HL-60 (cell line): ENCODE measurements at regions not wholly inside any gene's neighbourhood (a gene's known extent, or its start where the extent isn't known, plus 50 kb on each side); places are given as distances from the start of the nearest gene placed in this dataset.

Source experiments
- DNase-seq, 2 experiments: peaks; one replicate each; pipeline ENCODE4 v3.0.0-alpha.2; 2010 to 2020; ENCODE audit warnings: low read depth in 1 of 2, low spot score in 1 of 2
- H3K27ac ChIP-seq: fragments of 250-450 bp; sonication (Bioruptor Pico); replicated peaks from 2 replicates; pipeline ENCODE4 v1.5.1; 2020; ENCODE audit warnings: mild to moderate bottlenecking, moderate library complexity
- H3K27me3 ChIP-seq: fragments of 250-450 bp; sonication (Bioruptor Pico); 2 replicates; pipeline ENCODE4 v1.5.1; 2021; ENCODE audit warnings: mild to moderate bottlenecking, moderate library complexity; ENCODE audit not compliant: insufficient read depth, poor library complexity, severe bottlenecking
- H3K4me3 ChIP-seq: replicated peaks from 2 replicates; pipeline ENCODE4 v1.5.1; 2011; ENCODE audit warnings: mild to moderate bottlenecking, control low read depth, low read length; ENCODE audit not compliant: insufficient read depth
- GABPA ChIP-seq: IDR thresholded peaks from 2 replicates; pipeline ENCODE4 v1.6.1; 2012; ENCODE audit warnings: low read depth
- POLR2AphosphoS5 ChIP-seq: IDR thresholded peaks from 2 replicates; pipeline ENCODE4 v1.6.1; 2012; ENCODE audit warnings: low read depth
- SPI1 ChIP-seq: IDR thresholded peaks from 2 replicates; pipeline ENCODE4 v1.6.1; 2012; ENCODE audit warnings: low read depth, mild to moderate bottlenecking, borderline replicate concordance
- TF ChIP-seq, protein P1 (sequence below): IDR thresholded peaks from one replicate; pipeline ENCODE4 v1.5.1; 2011; ENCODE audit warnings: low read length, control low read depth, inconsistent platforms; ENCODE audit not compliant: insufficient read depth
- TF ChIP-seq, protein P2 (sequence below): IDR thresholded peaks from 2 replicates; pipeline ENCODE4 v1.6.1; 2012; ENCODE audit warnings: low read depth; ENCODE audit not compliant: insufficient replicate concordance

DNA sequence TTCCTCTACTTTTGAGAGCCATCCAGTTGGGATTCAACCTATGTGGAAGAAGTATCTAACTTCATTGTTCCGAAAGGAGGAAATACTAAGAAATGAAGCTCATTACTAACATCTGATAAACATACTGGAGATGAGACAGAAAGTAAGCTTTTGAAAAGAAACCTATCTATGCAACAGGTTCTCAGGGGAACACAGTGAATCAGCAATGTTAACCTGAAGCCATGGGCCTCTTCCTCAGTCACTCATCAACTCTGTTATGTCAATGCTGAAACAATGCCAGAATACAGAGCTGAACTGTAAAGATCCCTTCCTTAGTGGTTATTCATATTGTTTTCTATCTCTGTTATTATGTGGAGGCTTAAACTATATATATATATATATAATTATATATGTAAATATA, 55.5 kb upstream of the ESRRG start:
- Histone ChIP-seq H3K27ac (no peak overlapping the region), H3K4me3 (no peak overlapping the region), H3K27me3 (no peaks in the 10 kb centered on the region)
- TF ChIP-seq, protein P1, sequence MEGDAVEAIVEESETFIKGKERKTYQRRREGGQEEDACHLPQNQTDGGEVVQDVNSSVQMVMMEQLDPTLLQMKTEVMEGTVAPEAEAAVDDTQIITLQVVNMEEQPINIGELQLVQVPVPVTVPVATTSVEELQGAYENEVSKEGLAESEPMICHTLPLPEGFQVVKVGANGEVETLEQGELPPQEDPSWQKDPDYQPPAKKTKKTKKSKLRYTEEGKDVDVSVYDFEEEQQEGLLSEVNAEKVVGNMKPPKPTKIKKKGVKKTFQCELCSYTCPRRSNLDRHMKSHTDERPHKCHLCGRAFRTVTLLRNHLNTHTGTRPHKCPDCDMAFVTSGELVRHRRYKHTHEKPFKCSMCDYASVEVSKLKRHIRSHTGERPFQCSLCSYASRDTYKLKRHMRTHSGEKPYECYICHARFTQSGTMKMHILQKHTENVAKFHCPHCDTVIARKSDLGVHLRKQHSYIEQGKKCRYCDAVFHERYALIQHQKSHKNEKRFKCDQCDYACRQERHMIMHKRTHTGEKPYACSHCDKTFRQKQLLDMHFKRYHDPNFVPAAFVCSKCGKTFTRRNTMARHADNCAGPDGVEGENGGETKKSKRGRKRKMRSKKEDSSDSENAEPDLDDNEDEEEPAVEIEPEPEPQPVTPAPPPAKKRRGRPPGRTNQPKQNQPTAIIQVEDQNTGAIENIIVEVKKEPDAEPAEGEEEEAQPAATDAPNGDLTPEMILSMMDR, result no peak
- TF ChIP-seq POLR2AphosphoS5, result no peak
- DNase-seq, result no peak

DNA sequence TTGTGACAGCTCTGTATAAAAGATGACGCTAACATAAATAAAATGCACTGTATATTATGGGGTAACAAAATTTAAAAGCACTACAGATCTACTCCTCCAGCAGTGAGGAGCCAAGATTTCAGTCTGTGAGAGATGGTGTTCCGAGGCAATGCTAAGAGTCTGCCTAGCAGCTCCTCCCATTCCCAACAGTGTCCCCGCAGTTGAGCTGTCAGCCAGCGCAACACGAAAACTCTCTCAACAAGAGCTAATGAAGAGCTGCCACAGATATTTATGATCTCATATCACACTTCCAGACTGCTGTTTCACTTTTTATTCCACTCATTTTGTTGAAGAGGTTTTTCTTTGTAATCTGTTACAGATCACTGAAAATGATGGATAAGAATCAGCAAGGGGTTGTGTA, 53.9 kb upstream of the ESRRG start:
- TF ChIP-seq GABPA, result no peak
- TF ChIP-seq, protein P1, result no peak
- no peak for TF ChIP-seq SPI1
- TF ChIP-seq, protein P2, sequence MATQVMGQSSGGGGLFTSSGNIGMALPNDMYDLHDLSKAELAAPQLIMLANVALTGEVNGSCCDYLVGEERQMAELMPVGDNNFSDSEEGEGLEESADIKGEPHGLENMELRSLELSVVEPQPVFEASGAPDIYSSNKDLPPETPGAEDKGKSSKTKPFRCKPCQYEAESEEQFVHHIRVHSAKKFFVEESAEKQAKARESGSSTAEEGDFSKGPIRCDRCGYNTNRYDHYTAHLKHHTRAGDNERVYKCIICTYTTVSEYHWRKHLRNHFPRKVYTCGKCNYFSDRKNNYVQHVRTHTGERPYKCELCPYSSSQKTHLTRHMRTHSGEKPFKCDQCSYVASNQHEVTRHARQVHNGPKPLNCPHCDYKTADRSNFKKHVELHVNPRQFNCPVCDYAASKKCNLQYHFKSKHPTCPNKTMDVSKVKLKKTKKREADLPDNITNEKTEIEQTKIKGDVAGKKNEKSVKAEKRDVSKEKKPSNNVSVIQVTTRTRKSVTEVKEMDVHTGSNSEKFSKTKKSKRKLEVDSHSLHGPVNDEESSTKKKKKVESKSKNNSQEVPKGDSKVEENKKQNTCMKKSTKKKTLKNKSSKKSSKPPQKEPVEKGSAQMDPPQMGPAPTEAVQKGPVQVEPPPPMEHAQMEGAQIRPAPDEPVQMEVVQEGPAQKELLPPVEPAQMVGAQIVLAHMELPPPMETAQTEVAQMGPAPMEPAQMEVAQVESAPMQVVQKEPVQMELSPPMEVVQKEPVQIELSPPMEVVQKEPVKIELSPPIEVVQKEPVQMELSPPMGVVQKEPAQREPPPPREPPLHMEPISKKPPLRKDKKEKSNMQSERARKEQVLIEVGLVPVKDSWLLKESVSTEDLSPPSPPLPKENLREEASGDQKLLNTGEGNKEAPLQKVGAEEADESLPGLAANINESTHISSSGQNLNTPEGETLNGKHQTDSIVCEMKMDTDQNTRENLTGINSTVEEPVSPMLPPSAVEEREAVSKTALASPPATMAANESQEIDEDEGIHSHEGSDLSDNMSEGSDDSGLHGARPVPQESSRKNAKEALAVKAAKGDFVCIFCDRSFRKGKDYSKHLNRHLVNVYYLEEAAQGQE, result no peak
- TF ChIP-seq POLR2AphosphoS5, result no peak
- H3K27ac ChIP-seq, result no peak overlapping the region
- no peak for DNase-seq
- H3K4me3 ChIP-seq, result no peak overlapping the region
- H3K27me3 ChIP-seq, result no peaks in the 10 kb centered on the region
